Gastrocnemius medialis (tissue), 4 donors: ENCODE measurements at regions not wholly inside any gene's neighbourhood (a gene's known extent, or its start where the extent isn't known, plus 50 kb on each side); places are given as distances from the start of the nearest gene placed in this dataset.

Experiments used
- ATAC-seq, 2 donors: fragments of 150-250 bp; one replicate each; pipeline ENCODE4 v1.9.1; 2016
- DNase-seq, 2 donors: peaks; one replicate each; pipeline ENCODE4 v3.0.0-alpha.2; 2019
- H3K27ac ChIP-seq, 4 donors: fragments of 200-600 bp; sonication (generic); 1 replicate in 1 of 4; 2 replicates in 3 of 4; pipeline ENCODE4 v1.5.1; 2016 to 2018; ENCODE audit warnings: mild to moderate bottlenecking in 2 of 4, moderate library complexity in 1 of 4
- H3K27me3 ChIP-seq, 3 donors: fragments of 200-600 bp; sonication (generic) in 2 of 3; 1 replicate in 1 of 3; 2 replicates in 2 of 3; pipeline versions ENCODE4 v1.5.1 to v1.6.0; 2016 to 2019; ENCODE audit warnings: mild to moderate bottlenecking in 1 of 3, moderate library complexity in 1 of 3
- H3K36me3 ChIP-seq, 2 donors: fragments of 200-600 bp; sonication (generic) in 1 of 2; one replicate each; pipeline ENCODE4 v1.5.1; 2017 to 2018
- H3K4me1 ChIP-seq, 2 donors: fragments of 200-600 bp; sonication (generic) in 1 of 2; one replicate each; pipeline ENCODE4 v1.5.1; 2016 to 2017; ENCODE audit warnings: mild to moderate bottlenecking in 2 of 2
- H3K4me3 ChIP-seq, 4 donors: fragments of 200-600 bp; sonication (generic) in 3 of 4; 1 replicate in 1 of 4; 2 replicates in 3 of 4; pipeline ENCODE4 v1.5.1; 2016 to 2019; ENCODE audit warnings: mild to moderate bottlenecking in 2 of 4
- H3K9me3 ChIP-seq, 3 donors: fragments of 200-600 bp; sonication (generic) in 2 of 3; 1 replicate in 1 of 3; 2 replicates in 2 of 3; pipeline ENCODE4 v1.5.1; 2016 to 2019
- CTCF ChIP-seq, 5 experiments: fragments of 450-650 bp in 3 of 5; fragments of 200-600 bp in 2 of 5; sonication (generic) in 2 of 5; IDR thresholded peaks in 4 of 5; conservative IDR thresholded peaks in 1 of 5; 1 replicate in 4 of 5; 2 replicates in 1 of 5; pipeline ENCODE4 v1.5.1; 2016 to 2019; ENCODE audit warnings: antibody characterized with exemption in 5 of 5, mild to moderate bottlenecking in 3 of 5, moderate library complexity in 3 of 5
- POLR2A ChIP-seq, 2 donors: fragments of 450-650 bp; IDR thresholded peaks; one replicate each; pipeline ENCODE4 v1.6.1; 2017; ENCODE audit warnings: antibody characterized with exemption in 2 of 2, mild to moderate bottlenecking in 2 of 2, moderate library complexity in 2 of 2
- in situ Hi-C, 4 donors: fragments of 200-750 bp; cut with MboI; loops; one replicate each; pipeline versions ENCODE4 v1.15.0 to v1.8.0; 2017; ENCODE audit warnings: low sequenced_read_pairs in 4 of 4
- intact Hi-C: fragments of 100-400 bp; cut with DNase I; formaldehyde crosslinking; loops from one replicate; pipeline ENCODE4 v1.15.1; 2023; ENCODE audit warnings: low total_unique reads

- intact Hi-C loops (no loop called here), in situ Hi-C loops (no loop called here)
- Histone ChIP-seq H3K9me3 (no peaks in the 10 kb centered on the region), H3K36me3 (no peaks in the 10 kb centered on the region), H3K27ac (no peak overlapping the region), H3K27me3 (no peaks in the 10 kb centered on the region), H3K4me1 (no peaks in the 10 kb centered on the region), H3K4me3 (no peak overlapping the region)
- TF ChIP-seq CTCF (IDR thresholded peaks at IDR 0.05 in 4 of 5, conservative IDR thresholded peaks at IDR 0.05 in 1 of 5) = no peak
- no peak for TF ChIP-seq POLR2A (IDR thresholded peaks at IDR 0.05)
- no peak for DNase-seq
- ATAC-seq = no peak
Measured at GRCh38 chr13:48151363-48152161, 56.7 kb upstream of the MED4 start.

- no peak for ATAC-seq
- H3K4me3 ChIP-seq = no peak overlapping the region
- peaks cover 0 to 3% of the 10 kb centered on the region in 2 donors for H3K4me1 ChIP-seq
- no peaks in the 10 kb centered on the region for H3K9me3 ChIP-seq
- intact Hi-C loops = no loop called here
- no peak for TF ChIP-seq POLR2A (IDR thresholded peaks at IDR 0.05)
- TF ChIP-seq CTCF (IDR thresholded peaks at IDR 0.05 in 4 of 5, conservative IDR thresholded peaks at IDR 0.05 in 1 of 5) = no peak
- no peak for DNase-seq
- no peak overlapping the region for H3K27ac ChIP-seq
- no peaks in the 10 kb centered on the region for H3K27me3 ChIP-seq
- H3K36me3 ChIP-seq = no peaks in the 10 kb centered on the region
- in situ Hi-C loops = loop anchor here in 3 of 4 donors (25.0 kb wide), 2 partner anchors 439 to 614 kb away; no protein-coding TSS in a partner anchor
Measured at GRCh38 chr13:48148454-48148853, 53.5 kb upstream of the MED4 start.

- Histone ChIP-seq H3K9me3 (no peaks in the 10 kb centered on the region), H3K36me3 (no peaks in the 10 kb centered on the region), H3K27me3 (no peaks in the 10 kb centered on the region), H3K4me3 (no peak overlapping the region), H3K4me1 (peaks cover 0 to 3% of the 10 kb centered on the region in 2 donors), H3K27ac (no peak overlapping the region)
- TF ChIP-seq CTCF (IDR thresholded peaks at IDR 0.05 in 4 of 5, conservative IDR thresholded peaks at IDR 0.05 in 1 of 5) (no peak), POLR2A (IDR thresholded peaks at IDR 0.05) (no peak)
- intact Hi-C loops (no loop called here), in situ Hi-C loops (loop anchor here in 3 of 4 donors (25.0 kb wide), 2 partner anchors 441 to 616 kb away; no protein-coding TSS in a partner anchor)
- ATAC-seq = no peak
- DNase-seq = no peak
Measured at GRCh38 chr13:48146636-48147035, 51.7 kb upstream of the MED4 start.

GRCh38 chr13:48146122-48146521, 51.2 kb upstream of the MED4 start:
- peaks cover 0 to 3% of the 10 kb centered on the region in 2 donors for H3K4me1 ChIP-seq
- no peaks in the 10 kb centered on the region for H3K36me3 ChIP-seq
- H3K27me3 ChIP-seq = no peaks in the 10 kb centered on the region
- intact Hi-C loops (no loop called here), in situ Hi-C loops (loop anchor here in 3 of 4 donors (25.0 kb wide), 2 partner anchors 441 to 616 kb away; no protein-coding TSS in a partner anchor)
- H3K27ac ChIP-seq = no peak overlapping the region
- DNase-seq (no peak), ATAC-seq (no peak)
- no peak overlapping the region for H3K4me3 ChIP-seq
- TF ChIP-seq CTCF (IDR thresholded peaks at IDR 0.05 in 4 of 5, conservative IDR thresholded peaks at IDR 0.05 in 1 of 5) (no peak), POLR2A (IDR thresholded peaks at IDR 0.05) (no peak)
- no peaks in the 10 kb centered on the region for H3K9me3 ChIP-seq
